ENCODE measurements at regions not wholly inside any gene's neighbourhood (a gene's known extent, or its start where the extent isn't known, plus 50 kb on each side); places are given as distances from the start of the nearest gene placed in this dataset.

DNA sequence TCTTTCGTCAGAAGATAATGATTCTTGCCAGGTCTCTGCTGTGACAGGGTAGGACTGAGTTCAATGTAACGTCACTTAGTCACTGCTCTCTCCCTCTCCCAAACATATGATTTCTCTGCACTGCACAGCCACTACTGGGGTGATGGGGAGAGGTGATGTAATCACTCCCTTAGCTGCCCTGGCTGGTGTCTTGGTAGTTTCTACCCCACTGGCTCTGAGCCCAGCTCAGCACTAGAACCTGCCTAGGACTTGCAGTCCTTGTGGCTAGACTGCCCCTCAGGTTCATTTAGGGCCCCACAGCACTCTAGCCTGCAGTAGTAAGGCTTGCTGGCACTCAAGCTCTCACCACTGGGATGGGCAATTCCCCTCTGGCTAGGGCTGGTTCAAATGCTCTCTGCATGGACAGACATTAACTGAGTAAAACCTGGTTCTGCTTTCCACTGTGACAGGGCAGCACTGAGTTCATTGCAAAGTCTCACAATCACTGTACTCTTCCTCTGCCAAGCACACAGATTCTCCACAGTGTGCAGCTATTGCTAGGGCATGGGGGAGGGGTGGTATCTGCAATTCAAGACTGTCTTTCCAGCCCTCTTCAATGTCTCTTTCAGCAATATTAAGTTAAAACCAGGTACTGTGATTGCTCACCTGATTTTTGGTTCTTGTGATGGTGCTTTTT is 571.4 kb upstream of the FAT3 start:
- no peak for DNase-seq (ENCODE audit: low read depth in 2 of 2)

- DNase-seq (ENCODE audit: low read depth in 2 of 2), result no peak
Measured at GRCh38 chr11:91650802-91651201, 573.8 kb upstream of the FAT3 start.

GRCh38 chr11:91641153-91641552 is 583.5 kb upstream of the FAT3 start:
- DNase-seq (ENCODE audit: low read depth in 2 of 2), result no peak

- DNase-seq (ENCODE audit: low read depth in 2 of 2), result no peak
Measured at GRCh38 chr11:91639359-91639758, 585.3 kb upstream of the FAT3 start.

GRCh38 chr11:91630916-91631673 is 593.5 kb upstream of the FAT3 start:
- DNase-seq (ENCODE audit: low read depth in 2 of 2), result no peak

GRCh38 chr11:91625495-91625894 is 599.1 kb upstream of the FAT3 start:
- no peak for DNase-seq (ENCODE audit: low read depth in 2 of 2)

GRCh38 chr11:91624021-91624420 is 600.6 kb upstream of the FAT3 start:
- DNase-seq (ENCODE audit: low read depth in 2 of 2), result no peak

- DNase-seq (ENCODE audit: low read depth in 2 of 2), result no peak
Measured at GRCh38 chr11:91608677-91609076, 615.9 kb upstream of the FAT3 start.

- DNase-seq (ENCODE audit: low read depth in 2 of 2), result no peak
Measured at GRCh38 chr11:91596111-91596510, 628.5 kb upstream of the FAT3 start.

DNA sequence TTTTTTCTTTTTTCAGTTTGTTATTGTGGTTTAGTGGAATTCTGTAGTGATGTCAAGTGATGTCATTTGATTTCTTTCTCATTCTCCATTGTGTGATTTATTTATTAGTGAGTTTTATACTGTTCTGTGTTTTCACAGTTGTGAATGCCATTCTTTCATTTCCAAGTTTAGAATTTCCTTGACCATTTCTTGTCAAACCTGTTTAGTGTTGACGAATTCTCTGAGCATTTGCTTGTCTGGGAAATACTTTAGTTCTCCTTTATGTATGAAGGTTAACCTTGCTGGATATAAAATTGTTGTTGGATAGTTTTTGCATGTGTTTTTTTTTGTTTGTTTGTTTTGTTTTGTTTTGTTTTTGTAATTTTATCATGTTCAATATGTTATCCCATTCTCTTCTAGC is 633.6 kb upstream of the FAT3 start:
- DNase-seq (ENCODE audit: low read depth in 2 of 2), result no peak

GRCh38 chr11:91587131-91587530 is 637.5 kb upstream of the FAT3 start:
- DNase-seq (ENCODE audit: low read depth in 2 of 2), result no peak

DNA sequence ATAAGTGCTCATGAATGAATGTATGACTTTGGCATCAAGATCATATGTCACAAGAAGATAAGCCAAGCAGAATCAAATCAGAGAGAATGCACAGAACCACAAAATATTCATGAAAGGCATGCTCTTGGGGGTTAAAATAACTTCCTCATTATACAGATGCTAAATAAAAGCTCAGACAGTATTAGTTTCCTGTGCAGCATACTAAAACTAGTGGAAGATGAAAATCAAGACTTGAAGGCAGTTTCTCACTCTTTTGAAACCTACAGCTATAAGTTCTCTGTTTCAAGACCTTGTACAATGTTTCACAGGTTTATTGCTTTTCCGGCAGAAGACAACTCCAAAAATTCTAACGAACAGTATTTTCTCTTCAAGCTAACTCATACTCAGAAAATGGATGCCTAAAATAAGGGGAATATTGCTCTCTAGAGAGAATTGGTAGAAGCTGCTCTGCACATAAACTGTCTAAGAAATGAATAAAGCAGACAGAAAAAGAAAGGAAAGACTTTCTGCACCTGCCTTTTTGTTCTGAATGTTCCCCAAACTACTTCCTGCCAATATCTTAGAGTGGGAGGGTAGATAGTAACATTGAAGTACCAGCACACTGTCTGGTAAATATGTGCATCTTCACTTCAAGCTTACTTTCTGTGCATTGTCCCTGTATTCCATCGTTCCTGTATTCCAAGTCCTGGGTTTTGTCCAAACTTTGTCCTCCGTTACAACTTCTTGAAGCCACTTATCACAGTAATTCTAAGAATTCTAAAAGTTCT is 639.4 kb upstream of the FAT3 start:
- no peak for DNase-seq (ENCODE audit: low read depth in 2 of 2)

GRCh38 chr11:91563176-91563575 is 661.4 kb upstream of the FAT3 start:
- DNase-seq (ENCODE audit: low read depth in 2 of 2), result no peak

GRCh38 chr11:91560434-91560833 is 664.2 kb upstream of the FAT3 start:
- no peak for DNase-seq (ENCODE audit: low read depth in 2 of 2)

- DNase-seq (ENCODE audit: low read depth in 2 of 2), result no peak
Measured at GRCh38 chr11:91538065-91538464, 686.6 kb upstream of the FAT3 start.

DNA sequence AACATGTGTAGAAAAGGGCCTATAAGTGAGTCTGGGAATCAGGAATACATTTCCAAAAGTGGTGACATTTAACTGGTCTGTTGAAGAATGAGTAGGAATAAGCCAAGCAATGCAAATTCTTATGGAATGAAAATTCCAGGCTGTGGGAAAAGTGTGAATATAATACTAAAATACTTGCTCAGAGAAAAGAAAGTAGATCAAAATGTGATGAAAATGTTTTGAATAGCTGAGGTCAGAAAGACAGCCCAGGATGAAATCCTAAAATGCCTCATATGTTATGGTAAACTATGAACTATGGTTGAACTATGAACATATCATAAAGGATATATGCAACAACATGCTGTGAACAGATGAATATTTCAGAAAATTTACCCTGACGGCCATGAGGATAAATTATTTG is 688.3 kb upstream of the FAT3 start:
- no peak for DNase-seq (ENCODE audit: low read depth in 2 of 2)

GRCh38 chr11:91528965-91529364 is 695.7 kb upstream of the FAT3 start:
- no peak for DNase-seq (ENCODE audit: low read depth in 2 of 2)

DNA sequence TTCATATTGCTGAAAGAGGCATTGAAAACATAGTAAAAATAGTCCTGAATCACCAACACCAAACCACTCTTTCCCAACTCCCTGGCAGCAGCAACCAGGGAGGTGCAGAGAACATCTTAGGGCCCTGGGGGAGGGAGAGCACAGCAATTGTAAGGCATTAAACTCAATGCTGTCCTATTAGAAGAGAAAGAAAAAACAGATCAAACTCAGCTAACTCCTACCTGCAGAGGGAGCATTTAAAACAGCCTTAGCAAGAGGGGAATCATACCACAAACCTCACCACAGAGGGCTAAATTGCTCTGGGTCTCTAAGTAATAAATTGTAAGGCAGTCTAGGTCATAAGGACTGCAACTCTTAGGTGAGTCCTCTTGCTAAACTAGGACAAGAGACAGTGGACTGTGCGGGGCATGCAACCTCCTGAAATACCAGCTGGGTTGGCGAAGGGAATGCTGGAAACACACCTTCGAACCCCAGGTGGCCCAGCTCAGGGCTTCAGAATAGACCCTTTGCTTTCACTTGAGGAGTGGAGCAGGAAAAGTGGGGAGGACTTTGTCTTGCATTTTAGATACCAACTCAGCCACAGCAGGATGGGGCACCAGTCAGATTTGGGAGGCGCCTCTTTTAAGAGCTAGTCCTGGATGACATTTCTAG is 697.1 kb upstream of the FAT3 start:
- DNase-seq (ENCODE audit: low read depth in 2 of 2), result no peak

DNA sequence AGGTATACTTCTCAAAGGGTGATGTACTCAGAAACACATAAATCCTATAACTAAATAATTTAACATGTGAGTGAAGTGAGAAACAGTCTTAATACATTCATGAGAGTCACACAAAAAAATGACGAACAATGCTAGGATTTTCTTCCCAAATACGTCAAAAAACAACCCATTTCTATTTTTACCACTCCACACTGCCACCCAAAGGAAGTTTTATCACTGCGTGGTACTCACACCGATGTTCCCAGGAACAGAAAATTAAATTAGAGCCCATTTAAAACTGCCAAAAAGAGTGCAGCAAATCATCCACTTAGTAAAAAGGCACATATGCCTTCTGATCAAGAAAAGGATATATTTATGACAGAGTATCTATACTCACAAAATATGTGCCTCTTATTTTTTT is 710.9 kb upstream of the FAT3 start:
- DNase-seq (ENCODE audit: low read depth in 2 of 2), result no peak

GRCh38 chr11:91497847-91498246 is 726.8 kb upstream of the FAT3 start:
- DNase-seq (ENCODE audit: low read depth in 2 of 2), result no peak

GRCh38 chr11:91495837-91496236 is 728.8 kb upstream of the FAT3 start:
- DNase-seq (ENCODE audit: low read depth in 2 of 2), result no peak

DNA sequence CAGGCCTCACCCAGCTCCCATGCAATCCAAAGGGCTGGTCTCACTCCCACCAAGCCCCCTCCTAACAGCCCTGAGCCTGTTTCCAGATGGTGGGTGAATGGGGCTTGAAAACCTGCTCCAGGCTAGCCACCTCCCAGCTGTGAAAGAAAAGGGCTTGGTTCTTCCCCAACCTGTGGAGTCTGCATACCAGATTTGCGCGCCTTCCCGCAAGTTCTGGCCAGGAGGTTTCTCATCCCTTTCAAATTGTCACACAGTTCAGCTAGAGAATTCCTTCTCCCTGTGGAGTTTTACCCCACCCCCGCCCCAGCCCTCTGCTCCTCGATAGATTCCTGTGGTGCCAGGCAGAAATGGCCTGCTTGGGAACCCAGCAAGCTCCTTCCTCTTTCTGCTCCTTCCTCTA is 734.6 kb upstream of the FAT3 start:
- no peak for DNase-seq (ENCODE audit: low read depth in 2 of 2)

Measured in stimulated activated CD4-positive, alpha-beta T cell treated with anti-CD3 and anti-CD28 coated beads, Interleukin-4, amount 100 ng/mL, for 48 hours (primary cell).